Left renal pelvis (tissue), 4 donors: ENCODE measurements at regions not wholly inside any gene's neighbourhood (a gene's known extent, or its start where the extent isn't known, plus 50 kb on each side); places are given as distances from the start of the nearest gene placed in this dataset.

Source experiments
- DNase-seq, 4 donors: peaks; one replicate each; pipeline ENCODE4 v3.0.0-alpha.2; 2013; ENCODE audit warnings: low read depth in 4 of 4, low spot score in 3 of 4

DNA sequence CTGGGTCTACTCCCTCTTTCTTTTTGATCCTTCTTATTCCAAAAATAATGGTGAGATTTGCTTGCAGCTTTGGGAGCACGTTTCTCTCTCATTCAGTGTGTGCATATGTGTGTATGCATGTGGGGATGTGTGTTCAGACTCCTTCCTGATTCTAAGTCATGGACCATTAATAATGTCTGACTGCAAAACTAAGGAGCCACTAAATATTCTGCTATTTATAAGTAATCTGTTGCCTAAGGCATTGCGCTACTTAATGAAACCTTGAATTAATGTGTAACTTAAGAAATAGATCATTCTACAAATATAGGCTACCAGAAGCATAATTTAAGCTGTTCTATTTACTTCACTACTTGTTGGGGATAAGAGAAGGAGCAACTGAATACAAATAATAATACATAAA, 182.1 kb downstream of the TFCP2L1 start:
- DNase-seq, result no peak

DNA sequence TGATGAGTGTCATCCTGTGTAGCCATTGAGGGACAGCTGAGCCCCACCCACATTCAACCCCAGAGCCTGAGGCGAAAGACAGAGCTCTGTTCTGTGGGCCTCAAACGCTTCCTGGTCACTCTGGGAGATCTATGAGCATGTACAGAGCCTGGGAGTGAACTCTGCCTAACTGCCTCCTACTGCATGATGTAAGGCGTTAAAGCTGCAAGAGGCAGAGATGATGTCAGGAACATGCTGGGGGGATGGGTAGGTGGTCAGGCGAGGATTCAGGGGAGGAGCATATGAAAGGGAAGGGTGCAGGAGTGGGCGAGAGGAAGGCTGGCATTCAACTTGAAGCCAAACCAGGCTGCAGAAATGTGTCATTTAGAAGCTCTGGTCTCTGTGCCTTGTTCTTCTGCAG, 181.0 kb downstream of the TFCP2L1 start:
- no peak for DNase-seq

DNA sequence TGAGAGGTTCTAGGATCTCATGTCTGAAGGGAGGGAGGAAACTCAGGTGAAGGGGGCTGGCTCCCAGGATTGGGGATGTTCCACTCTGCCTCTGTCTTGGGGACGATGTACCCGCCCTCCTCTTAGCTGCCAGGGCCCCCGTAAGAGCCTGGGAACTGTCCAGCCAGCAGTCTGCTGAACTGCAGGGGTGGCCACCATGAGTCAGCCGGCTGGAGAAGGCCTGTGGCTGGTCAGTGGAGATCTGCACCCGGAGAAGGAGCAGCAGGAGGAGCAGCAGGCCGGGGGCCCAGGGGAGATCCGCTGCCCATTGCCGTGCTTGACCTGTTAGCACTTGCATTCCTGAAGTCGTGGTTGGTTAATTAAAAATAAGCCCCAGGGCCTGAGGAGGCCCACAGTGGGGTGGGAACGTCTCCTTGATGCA, 180.3 kb downstream of the TFCP2L1 start:
- DNase-seq, result no peak

- no peak for DNase-seq
Observed at GRCh38 chr2:121110924-121111323, 174.1 kb downstream of the TFCP2L1 start.

DNA sequence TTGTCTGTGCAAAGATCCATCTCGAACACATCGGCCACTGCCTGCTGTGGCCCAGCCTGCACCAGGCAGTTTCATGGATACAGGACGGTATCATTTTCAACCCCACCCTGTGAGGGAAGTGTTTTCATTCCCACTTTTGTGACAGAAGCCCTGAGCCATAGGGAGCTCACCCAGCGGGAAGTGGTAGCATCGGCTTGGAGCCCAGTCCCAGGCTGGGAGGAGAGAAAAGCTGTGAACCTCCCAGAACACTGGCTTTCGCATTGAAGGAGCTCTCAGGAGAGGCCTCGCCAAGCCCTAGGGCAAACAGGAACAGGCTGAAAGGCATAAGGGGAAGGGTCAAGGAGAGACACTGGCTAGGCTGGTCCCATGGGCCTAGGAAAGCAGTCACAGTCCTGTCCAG, 166.1 kb downstream of the TFCP2L1 start:
- DNase-seq, result no peak

- no peak for DNase-seq
Observed at GRCh38 chr2:121120411-121120810, 164.6 kb downstream of the TFCP2L1 start.

DNA sequence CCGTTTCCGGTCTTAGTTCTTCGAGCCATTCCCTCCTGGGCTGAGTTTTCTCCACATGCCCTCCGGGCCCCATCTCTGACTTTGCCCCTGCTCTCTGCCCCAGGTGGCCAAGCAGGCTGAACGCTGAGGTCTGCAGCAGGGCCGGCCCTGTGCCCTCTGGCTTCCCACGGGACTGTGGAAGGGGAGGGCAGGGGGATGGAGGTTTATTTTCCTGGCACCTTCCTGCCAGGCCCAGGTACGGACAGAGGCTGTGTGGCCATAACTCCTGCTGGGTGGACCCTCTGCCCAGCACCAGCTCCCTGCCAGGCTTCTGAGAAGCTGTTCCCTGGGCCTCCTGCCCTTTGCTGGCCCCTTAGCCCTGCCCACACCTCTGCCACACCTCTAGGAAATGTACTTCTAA, 164.0 kb downstream of the TFCP2L1 start:
- DNase-seq, result no peak

DNA sequence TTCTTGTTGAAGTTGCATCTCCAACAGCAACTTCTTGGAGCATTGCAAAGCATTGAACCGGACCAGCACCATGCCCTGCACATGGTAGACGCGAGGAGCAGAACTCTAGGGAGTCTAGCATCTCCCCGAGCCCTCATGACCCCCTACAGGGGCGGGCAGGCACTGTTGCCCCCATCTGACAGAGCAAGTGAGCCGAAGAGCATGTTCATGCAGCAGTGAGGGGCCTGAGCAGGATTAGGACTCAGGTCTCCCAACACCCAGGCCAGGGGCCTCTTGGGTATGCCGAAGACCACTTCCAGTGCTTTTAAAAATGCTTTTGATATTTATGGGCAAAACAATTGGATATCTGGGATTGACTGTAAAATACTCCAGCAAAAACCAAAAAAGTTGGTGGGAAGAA, 163.3 kb downstream of the TFCP2L1 start:
- DNase-seq, result no peak

- no peak for DNase-seq
Observed at GRCh38 chr2:121123268-121123667, 161.7 kb downstream of the TFCP2L1 start.

DNA sequence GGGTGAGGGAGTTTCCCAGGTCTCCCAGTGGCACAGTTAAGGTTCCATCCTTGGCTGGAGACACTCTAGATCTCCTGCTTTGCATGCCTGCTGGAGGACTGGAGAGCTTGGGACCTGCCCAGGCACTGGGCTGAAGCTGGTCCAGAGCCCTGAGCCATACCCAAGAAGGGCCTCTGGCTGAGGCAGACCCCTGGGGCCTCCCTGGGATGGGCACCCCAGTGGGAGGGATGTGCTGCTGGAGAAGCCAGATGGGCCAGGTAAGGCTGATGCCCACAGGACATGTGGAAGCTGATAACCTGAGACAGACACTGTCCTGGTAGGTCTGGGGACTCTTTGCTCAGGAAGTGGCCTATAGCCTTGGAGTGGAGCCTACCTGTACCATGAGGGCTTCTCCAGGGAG, 160.7 kb downstream of the TFCP2L1 start:
- no peak for DNase-seq

DNA sequence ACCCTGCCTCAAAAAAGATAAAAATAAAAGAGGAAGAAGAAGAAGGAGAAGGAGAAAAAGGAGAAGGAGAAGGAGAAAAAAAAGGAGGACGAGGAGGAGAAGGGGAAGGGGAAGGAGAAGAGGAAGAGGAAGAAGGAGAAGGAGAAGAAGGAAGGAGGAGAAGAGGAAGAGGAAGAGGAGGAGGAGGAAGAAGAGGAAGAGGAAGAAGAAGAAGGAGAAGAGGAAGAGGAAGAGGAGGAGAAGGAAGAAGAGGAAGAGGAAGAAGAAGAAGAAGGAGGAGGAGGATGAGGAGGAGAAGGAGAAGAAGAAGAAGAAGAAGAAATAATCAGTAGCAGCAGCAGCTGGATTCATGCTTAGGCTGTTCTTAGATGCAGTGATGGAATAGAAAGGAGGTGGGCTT, 159.7 kb downstream of the TFCP2L1 start:
- no peak for DNase-seq

GRCh38 chr2:121128741-121129659, 156.0 kb downstream of the TFCP2L1 start:
- DNase-seq, result no peak

- DNase-seq, result no peak
Observed at GRCh38 chr2:121129692-121130091, 155.3 kb downstream of the TFCP2L1 start.

DNA sequence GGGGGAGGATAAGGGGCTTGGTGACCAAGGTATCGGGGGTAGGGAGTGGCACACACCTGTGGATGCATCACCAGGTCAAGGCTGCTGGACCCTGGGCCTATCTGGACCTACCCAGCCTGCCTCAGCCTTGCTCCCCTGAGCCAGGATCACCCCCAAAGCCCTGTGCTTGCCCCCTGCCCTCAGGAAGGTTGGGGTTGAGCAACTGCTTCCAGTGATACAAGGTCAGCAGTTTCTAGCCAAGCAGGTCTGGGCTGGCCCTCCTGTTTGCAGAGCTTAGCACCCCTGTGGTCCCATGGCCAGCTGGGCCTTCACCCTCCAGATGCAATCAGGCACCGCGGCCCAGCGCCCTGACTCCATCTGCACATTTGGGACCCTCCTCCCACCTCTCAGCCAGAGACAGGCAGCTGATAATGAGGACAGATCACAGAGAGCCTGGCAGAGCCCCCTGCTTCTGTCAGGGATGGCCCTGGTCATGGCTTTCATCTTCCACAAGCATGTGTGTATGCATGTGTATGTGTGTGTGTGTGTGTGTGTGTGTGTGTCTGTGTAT, 154.6 kb downstream of the TFCP2L1 start:
- no peak for DNase-seq

DNA sequence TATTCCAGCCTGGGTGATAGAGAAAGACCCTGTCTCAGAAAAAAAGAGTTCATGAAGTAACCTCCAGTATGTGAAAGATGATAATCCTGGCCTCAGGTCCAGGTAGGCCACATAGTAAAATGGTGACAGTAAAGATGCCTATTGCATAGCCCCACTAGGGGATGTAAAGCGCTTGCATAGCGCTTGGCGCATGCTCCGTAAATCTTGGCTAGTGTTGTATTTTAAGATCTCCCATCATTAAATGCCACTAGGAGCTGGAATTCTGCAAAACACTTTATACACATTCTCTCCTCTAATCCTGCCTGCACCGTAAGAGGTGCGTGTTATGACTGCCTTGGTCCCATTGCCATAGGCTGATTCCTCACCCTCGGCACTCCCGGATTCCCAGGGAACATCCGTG, 153.6 kb downstream of the TFCP2L1 start:
- no peak for DNase-seq

GRCh38 chr2:121132054-121132761, 152.8 kb downstream of the TFCP2L1 start:
- DNase-seq, result no peak

DNA sequence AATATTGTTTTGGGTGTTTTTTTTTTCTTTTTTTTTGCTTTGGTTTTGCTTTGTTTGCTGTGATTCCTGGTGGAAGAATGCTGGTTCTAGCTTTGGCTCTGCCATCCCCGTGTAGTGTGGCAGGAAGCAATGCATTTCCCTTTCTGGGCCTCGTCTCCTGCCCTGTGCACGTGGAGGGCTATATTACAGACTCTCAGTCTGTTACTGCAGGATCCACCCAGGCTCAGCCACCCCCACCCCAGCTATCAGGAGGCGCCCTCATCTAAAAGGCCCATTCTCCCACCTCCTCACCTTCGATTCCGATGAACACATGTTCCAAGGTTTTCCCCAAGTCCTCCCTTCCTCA, 152.3 kb downstream of the TFCP2L1 start:
- no peak for DNase-seq

DNA sequence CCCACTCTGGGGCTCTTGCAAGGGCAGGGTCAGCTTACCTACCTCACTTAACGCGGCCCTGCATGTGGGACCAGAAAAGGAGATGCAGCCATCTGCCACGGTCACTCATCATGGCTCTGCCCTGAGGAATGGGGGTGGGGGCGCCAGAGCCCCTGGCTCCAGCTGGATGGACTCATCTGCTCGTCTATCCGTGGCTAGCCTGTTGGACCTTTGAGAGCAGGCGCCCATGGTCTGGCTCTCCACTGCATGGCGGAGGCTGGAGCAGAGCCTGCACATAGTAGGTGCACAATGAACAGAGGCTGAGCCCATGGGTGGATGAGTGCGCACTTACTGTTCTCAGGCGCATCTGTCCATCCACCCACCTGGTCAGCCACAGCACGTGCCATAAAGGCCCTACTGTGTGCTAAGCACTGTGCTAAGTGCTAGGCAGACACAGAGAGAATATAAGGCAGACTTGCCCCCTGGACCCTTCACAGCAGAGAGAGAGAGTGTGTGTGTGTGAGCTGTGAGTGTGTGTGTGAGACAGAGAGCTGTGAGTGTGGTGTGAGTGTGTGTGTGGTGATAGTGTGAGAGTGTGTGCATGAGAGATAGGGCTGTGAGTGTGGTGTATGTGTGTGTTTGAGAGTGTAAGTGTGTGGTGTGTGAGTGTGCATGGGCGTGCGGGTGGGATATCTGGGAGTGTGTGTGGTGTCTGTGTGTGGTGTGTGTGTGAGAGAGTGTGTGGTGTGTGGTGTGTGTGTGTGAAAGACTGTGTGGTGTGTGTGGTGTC, 151.3 kb downstream of the TFCP2L1 start:
- no peak for DNase-seq

DNA sequence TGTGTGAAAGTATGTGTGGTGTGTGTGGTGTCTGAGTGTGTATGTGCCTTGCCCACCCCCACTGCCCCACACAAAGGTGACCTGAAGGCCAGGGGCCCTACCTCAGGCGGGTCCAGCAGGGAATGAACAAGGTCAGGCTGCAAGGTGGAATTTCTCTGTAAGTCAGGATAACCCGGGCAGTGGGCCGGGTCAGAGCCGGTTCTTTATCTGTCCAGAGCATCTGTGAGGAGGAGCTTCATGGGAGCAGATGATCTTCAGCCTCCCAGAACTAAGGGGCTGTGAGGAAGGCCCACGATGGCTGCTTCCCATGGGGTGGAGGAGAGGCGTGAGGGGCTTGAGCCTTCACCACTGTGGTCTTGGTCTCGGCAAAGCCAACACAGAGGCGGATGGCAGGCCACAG, 150.3 kb downstream of the TFCP2L1 start:
- no peak for DNase-seq

GRCh38 chr2:121135168-121135853, 149.7 kb downstream of the TFCP2L1 start:
- DNase-seq, result no peak

GRCh38 chr2:121136323-121136722, 148.7 kb downstream of the TFCP2L1 start:
- no peak for DNase-seq
